Right forelimb (tissue), 1 donor: ENCODE measurements at regions not wholly inside any gene's neighbourhood (a gene's known extent, or its start where the extent isn't known, plus 50 kb on each side); places are given as distances from the start of the nearest gene placed in this dataset.
"Not testable (repeated sequence)": the region's sequence is repeated elsewhere in the genome, so short reads cannot be mapped to it uniquely, and the experiment has no call there.

ENCODE experiments used
- DNase-seq: peaks from one replicate; pipeline ENCODE4 v3.0.0-alpha.2; 2018

- no peak for DNase-seq
These were observed 302.2 kb downstream of the TUSC7 start for GRCh38 chr3:117011687-117012250.

- no peak for DNase-seq
These were observed 306.8 kb downstream of the TUSC7 start for GRCh38 chr3:117016378-117016777.

DNA sequence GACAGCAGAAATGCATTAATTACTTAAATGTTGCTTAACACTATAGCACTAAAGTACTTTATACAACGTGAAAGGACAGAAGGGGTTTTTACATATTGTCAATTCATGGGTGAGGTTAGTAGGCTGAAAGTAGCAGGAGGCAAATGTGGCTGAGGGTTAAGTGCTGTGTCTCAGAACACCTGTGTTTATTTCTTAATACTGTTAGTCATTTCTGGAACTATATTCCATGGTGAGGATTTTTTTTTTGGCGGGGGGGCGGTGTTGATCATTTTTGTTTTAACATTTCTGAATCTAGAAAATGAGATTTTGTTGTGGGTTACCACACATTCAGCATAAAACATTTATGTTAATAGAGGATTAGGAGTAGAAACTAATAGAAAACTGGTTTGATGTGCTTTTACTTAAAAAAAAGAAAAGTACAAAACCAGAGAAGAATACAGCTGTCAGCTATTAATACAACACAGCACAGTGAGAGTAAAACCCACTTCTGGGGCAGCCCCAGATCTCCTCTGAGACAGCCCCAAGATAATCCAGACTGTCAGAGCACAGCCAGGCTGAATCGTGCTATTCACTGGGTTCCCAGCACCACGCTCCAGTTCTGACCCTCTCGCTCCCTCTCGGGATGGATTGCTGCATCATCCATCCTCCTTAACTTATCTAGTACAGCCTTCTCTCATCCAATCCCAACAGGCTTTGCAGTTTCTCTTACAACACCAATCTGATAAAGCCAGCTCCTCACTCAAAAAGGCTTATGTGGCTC lies 307.7 kb downstream of the TUSC7 start:
- DNase-seq, result no peak

DNA sequence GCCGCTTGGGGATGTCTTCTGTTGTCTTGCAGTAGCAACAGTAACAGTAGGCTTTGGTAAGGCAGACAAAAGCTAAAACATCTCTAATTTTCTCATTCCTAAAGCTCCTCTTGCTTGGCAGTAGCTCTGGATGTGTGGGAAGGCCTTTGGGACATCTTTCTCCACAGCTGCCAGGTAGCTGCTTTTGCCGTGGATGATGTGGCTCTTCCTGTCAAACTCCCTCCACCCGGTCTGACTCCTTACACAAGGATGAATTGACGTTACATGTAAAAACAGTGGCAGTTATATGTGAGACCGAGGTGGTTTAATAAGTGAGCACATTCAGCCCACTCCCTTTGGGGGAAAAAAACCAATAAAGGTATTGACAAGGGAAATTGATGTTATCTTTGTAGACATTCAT lies 309.1 kb downstream of the TUSC7 start:
- DNase-seq, result no peak

GRCh38 chr3:117019082-117019713 lies 309.6 kb downstream of the TUSC7 start:
- peak; percentile 79 for DNase-seq

DNA sequence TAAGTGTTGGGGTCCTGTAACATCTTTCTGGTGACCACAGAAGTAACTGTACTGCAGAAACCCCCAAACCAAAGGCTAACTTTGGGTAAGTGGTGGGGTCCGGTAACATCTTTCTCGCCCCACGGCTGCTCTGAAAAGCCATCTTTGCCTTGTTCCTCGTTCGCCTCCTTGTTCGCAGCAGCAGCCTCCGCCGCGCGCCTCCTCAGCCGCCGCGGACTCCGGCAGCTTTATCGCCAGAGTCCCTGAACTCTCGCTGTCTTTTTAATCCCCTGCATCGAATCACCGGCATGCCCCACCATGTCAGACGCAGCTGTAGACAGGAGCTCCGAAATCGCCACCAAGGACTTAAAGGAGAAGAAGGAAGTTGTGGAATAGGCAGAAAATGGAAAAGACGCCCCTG lies 316.8 kb downstream of the TUSC7 start:
- DNase-seq, result no peak

DNA sequence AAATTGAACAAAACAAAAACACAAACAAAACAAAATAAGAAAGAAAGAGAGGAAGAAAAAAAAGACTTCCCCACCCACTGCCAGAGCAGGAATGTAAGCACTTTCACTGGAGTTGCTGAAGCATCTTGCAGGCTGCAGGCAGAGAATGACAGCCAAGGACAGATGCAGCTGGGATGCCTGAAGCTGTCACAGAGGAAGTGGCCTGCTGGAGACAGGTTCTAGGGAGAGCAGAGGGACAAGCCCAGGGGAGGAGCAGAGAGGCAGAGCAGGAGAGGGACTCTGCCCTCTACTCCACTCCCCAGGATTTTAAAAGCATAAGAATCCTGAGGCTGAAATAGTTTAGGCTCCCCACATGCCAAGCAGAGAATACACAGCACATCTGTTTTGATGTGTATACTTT lies 326.2 kb downstream of the TUSC7 start:
- DNase-seq, result no peak

- DNase-seq, result no peak
These were observed 326.8 kb downstream of the TUSC7 start for GRCh38 chr3:117036259-117036799.

DNA sequence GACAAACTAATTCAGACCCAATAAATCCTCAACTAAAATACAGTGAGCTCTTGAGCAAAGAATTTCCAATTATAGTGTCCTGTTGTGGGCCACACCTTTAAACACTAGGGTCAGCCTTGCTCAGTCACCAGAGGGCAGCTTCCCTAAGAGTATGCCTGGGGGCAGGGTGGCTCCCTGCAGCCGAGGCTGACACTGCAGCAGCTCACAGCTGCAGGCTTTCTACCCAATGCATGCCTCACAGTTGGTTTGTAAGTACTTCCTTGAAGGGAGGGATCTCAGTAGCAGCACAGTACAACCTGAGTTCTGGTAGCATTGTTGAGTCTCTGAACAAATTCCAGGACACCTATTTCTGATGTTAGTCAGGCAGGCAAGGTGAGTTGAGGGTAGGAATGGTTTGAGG lies 335.6 kb downstream of the TUSC7 start:
- DNase-seq, result no peak

DNA sequence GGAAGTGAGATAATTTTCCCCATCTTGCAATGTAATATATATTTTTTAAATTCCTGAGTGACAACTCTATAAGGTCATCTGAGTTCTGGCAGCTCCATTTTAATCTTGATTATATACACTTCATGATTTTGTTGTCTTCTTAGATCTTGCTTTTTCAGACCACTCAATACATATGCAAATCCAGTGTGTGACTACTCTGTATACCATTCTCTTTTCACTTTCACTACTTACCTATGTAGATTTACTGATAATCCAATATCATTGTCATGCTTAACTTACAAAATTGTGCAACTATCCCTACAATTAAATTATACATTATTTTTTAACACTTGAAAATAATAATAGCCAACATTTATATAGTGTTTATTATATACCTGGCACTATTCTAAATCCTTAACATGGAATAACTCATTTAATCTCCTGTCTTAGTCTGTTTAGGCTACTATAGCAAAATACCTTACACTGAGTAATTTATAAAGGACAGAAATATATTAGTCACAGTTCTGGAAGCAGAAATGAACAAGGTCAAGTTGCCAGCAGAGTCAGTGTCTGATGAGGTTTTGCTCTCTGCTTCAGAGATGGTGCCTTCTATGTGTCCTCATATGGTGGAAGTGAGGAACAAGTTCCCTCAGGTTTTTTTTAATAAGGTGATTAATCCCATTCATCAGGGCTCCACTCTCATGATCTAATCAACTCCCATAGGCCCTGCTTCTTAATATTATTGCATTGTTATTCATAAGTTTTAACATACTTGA lies 338.5 kb downstream of the TUSC7 start:
- DNase-seq, result no peak

DNA sequence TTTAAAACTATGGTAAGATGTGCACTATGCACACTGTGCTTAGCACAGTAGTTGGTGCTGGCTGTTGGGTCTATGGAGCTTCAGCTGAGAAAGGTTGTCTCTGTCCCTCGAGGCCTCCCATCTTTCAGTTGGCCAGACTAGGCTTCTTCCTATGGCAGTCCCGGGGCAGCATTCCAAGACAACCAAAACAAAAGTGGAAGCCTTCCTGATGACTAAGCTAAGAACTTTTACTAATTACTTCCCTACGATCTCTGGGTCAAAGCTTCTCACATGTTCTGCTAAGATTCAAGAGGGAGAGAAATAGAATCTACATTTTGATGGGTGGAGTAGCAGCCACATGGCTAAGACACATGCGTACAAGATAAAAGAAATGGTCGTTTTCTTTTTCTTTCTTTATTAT lies 342.8 kb downstream of the TUSC7 start:
- DNase-seq, result no peak

DNA sequence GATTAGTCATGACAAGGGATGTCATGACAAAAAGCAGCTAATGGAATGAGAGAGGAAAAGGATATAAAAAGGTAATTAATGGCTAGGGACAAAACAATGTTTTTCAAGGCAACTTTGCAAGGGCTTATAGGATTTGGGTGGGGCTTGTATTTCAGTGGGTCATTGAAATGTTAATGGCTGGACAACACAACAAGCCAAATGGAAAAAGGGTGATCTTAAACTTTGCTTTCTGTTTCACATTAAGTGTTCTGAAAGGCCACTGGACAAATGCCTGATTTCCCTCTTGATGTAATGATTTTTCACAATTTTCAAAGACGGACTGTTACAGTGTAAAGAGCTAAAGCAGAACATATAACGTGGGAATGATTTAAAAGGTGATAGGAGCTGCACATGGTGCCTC lies 345.0 kb downstream of the TUSC7 start:
- no peak for DNase-seq

DNA sequence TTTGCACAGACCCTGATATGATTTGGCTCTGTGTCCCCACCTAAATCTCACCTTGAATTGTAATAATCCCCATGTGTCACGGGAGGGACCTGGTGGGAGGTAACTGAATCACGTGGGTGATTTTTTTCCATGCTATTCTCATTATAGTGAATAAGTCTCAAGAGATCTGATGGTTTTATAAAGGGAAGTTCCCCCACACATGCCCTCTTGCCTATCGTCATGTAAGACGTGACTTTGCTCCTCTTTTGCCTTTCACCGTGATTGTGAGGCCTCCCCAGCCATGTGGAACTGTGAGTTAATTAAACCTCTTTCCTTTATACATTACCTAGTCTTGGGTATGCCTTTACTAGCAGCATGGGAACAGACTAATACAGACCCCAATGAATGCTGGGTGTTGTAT lies 347.4 kb downstream of the TUSC7 start:
- DNase-seq, result not testable (repeated sequence)

- no peak for DNase-seq
These were observed 349.7 kb downstream of the TUSC7 start for GRCh38 chr3:117059067-117059955.

DNA sequence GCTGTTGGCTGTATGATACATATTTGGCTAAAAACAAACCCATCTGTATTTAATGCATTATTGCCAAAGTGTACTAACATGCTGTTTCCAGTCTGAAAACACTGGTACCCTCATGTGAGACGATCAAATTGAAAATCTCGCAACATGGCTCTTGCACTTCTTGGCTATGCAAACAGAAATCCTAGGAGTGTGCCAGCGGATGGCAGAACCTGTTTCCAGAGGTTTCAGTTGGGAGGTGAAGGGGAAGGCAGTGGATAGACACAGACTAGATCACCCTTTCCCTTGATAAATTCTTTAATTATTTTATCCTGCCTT lies 350.3 kb downstream of the TUSC7 start:
- DNase-seq, result no peak

- DNase-seq, result no peak
These were observed 354.4 kb downstream of the TUSC7 start for GRCh38 chr3:117063930-117064329.

DNA sequence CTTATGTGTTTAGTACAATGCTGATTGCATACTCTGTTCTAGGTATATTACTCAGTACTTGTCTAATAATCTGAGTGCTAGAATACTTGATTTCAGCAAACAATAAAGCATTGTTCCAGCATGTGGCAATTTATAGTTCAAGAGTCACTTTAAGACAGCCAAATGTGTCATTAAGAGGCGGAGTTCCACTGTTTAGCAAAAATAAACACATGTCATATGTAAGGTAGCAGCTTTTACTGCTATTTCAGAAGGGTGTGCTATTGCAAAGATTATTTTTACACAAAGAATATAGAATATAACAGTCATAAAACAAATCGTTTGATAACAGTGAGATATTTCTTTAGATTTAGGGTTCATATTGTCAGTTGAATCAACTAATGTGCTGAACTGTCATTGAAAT lies 358.7 kb downstream of the TUSC7 start:
- DNase-seq, result no peak

DNA sequence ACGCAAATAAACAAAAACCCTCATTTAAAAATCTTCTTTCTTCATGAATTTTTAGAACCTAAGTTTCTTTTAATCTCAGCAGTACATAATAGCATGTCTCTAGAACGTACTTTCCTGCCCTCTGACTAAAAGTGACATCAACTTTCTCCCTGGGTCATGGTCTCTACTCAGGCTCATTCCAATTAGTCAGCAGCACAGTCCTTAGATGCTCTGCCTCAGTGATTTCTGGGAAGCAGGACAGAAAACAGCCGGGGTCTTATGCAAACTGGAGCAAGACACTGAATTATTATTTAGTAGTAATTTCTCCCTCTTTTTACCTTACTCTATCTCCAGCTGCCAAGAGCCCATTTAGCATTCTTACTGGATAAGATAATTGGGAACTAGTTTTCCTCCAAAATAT lies 365.2 kb downstream of the TUSC7 start:
- no peak for DNase-seq

DNA sequence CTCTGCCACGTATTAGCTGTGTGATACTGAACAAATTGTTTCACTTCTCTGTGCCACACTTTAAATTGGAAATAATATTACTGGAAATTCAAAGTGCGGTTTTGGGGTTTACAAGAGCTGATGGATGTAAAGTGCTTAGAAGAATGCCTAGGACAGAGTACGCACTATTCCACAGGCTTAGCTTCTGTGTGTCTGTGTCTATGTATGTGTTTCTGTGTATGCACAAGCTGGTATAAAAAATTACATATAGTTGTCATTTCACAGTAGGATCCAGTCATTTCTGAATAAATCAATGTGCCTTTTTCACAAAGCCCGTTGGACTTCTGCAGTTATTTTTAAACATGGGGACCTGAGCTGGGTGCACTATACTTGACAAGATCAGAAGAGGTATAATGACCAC lies 370.4 kb downstream of the TUSC7 start:
- no peak for DNase-seq

DNA sequence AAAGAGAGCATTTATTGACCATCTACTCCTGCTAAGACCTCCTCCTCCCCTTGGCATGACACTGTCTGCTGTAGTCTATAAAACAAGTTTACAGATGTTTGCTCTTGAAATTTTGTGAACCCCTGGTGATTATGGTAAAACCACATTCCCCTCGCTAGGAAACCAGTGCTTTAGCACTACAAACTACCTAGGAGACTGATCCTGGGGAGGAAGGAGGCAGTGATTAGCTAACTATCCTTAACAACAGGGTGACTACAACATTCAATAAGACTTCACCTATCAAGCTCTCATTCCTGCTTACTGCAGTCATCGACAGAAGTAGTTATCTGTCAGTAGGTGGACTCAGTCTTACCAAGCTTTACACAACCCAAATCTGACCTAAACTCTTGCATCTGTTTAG lies 371.3 kb downstream of the TUSC7 start:
- no peak for DNase-seq

DNA sequence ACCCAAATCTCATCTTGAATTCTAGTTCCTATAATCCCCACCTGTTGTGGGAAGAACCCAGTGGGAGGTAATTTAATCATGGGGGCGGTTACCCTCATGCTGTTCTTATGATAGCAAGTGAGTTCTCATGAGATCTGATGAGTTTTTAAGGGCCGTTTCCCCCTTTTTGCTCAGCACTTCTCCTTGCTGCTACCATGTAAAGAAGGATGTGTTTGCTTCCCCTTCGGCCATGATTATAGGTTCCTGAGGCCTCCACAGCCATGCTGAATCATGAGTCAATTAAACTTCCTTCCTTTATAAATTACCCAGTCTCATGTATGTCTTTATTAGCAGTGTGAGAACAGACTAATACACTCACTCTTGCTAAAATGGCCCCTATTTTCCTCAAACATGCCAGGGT lies 374.7 kb downstream of the TUSC7 start:
- no peak for DNase-seq

DNA sequence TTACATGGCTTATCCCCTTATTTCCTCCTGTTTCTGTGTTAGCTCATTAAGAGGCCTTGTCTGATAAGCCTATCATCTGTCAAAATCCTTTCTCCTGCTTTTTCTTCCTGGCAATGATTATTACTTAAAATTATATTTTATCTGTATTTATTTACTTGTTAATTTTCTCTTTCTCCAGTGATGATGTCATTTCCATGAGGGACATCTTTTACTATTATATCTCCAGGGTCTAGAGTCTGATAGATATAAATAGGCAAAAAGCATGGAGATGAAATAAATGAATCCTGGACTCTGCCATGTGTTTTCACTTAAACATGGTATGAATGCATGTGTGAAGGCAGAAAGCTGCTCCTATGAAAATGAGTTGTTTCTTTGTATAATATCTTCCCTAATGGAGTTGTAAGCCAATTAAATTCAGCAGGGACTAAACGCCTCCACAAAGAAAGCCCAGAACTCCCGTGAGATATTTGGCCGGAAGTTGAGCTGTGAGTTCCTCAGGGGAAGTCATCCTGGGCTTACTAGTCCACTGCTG lies 375.2 kb downstream of the TUSC7 start:
- no peak for DNase-seq
